Panc1 (cell line): ENCODE measurements at regions not wholly inside any gene's neighbourhood (a gene's known extent, or its start where the extent isn't known, plus 50 kb on each side); places are given as distances from the start of the nearest gene placed in this dataset.

Experiments
- ATAC-seq: fragments of 200-7000 bp; cut with Tn5 transposase; 2 replicates; pipeline ENCODE4 v1.9.1; 2020; ENCODE audit warnings: mild to moderate bottlenecking, moderate library complexity
- BruUV-seq: library from RNA; stranded (reverse); fragments of 400-500 nt; replicated peaks from 2 replicates; lab custom pipeline; 2021; lab: Mats Ljungman, UMichigan
- CTCF ChIA-PET: fragments of 300-600 bp; sonication (Branson Sonifier 250); formaldehyde crosslinking; loops from one replicate; lab custom pipeline; 2022; ENCODE audit warnings: antibody characterized with exemption; lab: Charles Lee
- POLR2A ChIA-PET: fragments of 300-600 bp; sonication (Branson Sonifier 250); formaldehyde crosslinking; loops from one replicate; lab custom pipeline; 2022; ENCODE audit warnings: antibody characterized with exemption; lab: Charles Lee
- DNase-seq: peaks from one replicate; pipeline ENCODE4 v3.0.0-alpha.2; 2010; ENCODE audit warnings: low read depth, low spot score
- H3K27ac ChIP-seq: 2 replicates; pipeline ENCODE4 v1.5.1; 2011; ENCODE audit warnings: mild to moderate bottlenecking, low read length, inconsistent platforms
- H3K27me3 ChIP-seq: fragments of 200-500 bp; sonication (Bioruptor generic); 2 replicates; pipeline ENCODE4 v1.6.0; 2014; ENCODE audit warnings: low read length, inconsistent platforms; ENCODE audit not compliant: control insufficient read depth, insufficient read depth
- H3K36me3 ChIP-seq: fragments of 200-500 bp; sonication (Bioruptor generic); 2 replicates; pipeline ENCODE4 v1.5.1; 2014; ENCODE audit warnings: inconsistent platforms, mild to moderate bottlenecking, low read length, moderate library complexity; ENCODE audit not compliant: control insufficient read depth, insufficient read depth
- H3K4me1 ChIP-seq: 2 replicates; pipeline ENCODE4 v1.5.1; 2011; ENCODE audit warnings: inconsistent platforms, mild to moderate bottlenecking, low read length, moderate library complexity; ENCODE audit not compliant: control insufficient read depth, insufficient read depth
- H3K4me3 ChIP-seq, 2 experiments: 2 replicates each; pipeline ENCODE4 v1.5.1; 2011 to 2012; ENCODE audit warnings: low read depth in 2 of 2, low read length in 2 of 2, mild to moderate bottlenecking in 2 of 2, inconsistent platforms in 1 of 2, moderate library complexity in 1 of 2
- H3K9me3 ChIP-seq: fragments of 200-500 bp; sonication (Bioruptor generic); 2 replicates; pipeline ENCODE4 v1.5.1; 2014; ENCODE audit warnings: low read depth, mild to moderate bottlenecking, inconsistent platforms, low read length, moderate library complexity; ENCODE audit not compliant: control insufficient read depth, insufficient read depth
- POLR2AphosphoS5 ChIP-seq: IDR thresholded peaks from 2 replicates; pipeline ENCODE4 v1.6.1; 2012; ENCODE audit warnings: mild to moderate bottlenecking, low read depth, low read length, moderate library complexity
- SIN3A ChIP-seq: IDR thresholded peaks from 2 replicates; pipeline ENCODE4 v1.6.1; 2012; ENCODE audit warnings: low read depth, mild to moderate bottlenecking, low read length, moderate library complexity, borderline replicate concordance; ENCODE audit not compliant: insufficient read depth
- TCF7L2 ChIP-seq: IDR thresholded peaks from 2 replicates; pipeline ENCODE4 v1.6.1; 2011; ENCODE audit warnings: mild to moderate bottlenecking, low read depth, low read length, inconsistent platforms
- in situ Hi-C: cut with HindIII; loops from 2 replicates; pipeline ENCODE4 v1.10.0; 2016; ENCODE audit warnings: low sequenced_read_pairs, low pct_unique_long_range_greater_than_20kb
- intact Hi-C: fragments of 100-400 bp; cut with micrococcal nuclease; formaldehyde crosslinking; loops from one replicate; pipeline ENCODE4 v1.10.0; 2022; ENCODE audit not compliant: unreplicated experiment
- TF ChIP-seq, protein P1 (sequence below), 2 experiments: IDR thresholded peaks; 2 replicates each; pipeline ENCODE4 v1.6.1; 2011 to 2012; ENCODE audit warnings: low read depth in 2 of 2, control low read depth in 1 of 2, low read length in 1 of 2, mild to moderate bottlenecking in 1 of 2, moderate library complexity in 1 of 2; ENCODE audit not compliant: insufficient read depth in 1 of 2
- TF ChIP-seq, protein P2 (sequence below): fragments of 450-650 bp; IDR thresholded peaks from 2 replicates; pipeline ENCODE4 v1.5.1; 2017; ENCODE audit warnings: mild to moderate bottlenecking

DNA sequence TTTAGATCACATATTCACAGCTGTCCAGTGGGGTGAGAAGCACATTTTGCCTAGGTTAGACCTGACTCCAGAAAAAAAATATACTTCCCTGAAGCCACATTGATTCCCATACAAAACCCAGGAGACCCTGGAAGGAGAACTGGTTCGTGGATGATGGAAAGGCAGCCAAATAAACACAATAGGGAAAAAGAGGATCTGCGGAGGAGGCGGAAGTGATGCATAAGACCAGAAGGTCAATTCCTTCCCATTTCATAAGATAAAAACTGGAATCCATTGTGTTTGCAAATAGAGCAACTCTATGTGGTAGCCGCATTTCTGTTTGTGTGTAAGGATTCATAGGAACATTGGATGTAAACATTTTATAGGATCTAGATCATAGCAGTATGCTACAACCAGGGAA, 781.9 kb upstream of the GRM7 start:
- H3K9me3 ChIP-seq = no peaks in the 10 kb centered on the region
- no peaks in the 10 kb centered on the region for H3K36me3 ChIP-seq
- TF ChIP-seq, protein P1, sequence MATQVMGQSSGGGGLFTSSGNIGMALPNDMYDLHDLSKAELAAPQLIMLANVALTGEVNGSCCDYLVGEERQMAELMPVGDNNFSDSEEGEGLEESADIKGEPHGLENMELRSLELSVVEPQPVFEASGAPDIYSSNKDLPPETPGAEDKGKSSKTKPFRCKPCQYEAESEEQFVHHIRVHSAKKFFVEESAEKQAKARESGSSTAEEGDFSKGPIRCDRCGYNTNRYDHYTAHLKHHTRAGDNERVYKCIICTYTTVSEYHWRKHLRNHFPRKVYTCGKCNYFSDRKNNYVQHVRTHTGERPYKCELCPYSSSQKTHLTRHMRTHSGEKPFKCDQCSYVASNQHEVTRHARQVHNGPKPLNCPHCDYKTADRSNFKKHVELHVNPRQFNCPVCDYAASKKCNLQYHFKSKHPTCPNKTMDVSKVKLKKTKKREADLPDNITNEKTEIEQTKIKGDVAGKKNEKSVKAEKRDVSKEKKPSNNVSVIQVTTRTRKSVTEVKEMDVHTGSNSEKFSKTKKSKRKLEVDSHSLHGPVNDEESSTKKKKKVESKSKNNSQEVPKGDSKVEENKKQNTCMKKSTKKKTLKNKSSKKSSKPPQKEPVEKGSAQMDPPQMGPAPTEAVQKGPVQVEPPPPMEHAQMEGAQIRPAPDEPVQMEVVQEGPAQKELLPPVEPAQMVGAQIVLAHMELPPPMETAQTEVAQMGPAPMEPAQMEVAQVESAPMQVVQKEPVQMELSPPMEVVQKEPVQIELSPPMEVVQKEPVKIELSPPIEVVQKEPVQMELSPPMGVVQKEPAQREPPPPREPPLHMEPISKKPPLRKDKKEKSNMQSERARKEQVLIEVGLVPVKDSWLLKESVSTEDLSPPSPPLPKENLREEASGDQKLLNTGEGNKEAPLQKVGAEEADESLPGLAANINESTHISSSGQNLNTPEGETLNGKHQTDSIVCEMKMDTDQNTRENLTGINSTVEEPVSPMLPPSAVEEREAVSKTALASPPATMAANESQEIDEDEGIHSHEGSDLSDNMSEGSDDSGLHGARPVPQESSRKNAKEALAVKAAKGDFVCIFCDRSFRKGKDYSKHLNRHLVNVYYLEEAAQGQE (IDR thresholded peaks at IDR 0.05; ENCODE audit: insufficient read depth in 1 of 2, low read depth in 2 of 2, low read length in 1 of 2) = no peak
- TF ChIP-seq POLR2AphosphoS5 = no peak
- TF ChIP-seq, protein P2, sequence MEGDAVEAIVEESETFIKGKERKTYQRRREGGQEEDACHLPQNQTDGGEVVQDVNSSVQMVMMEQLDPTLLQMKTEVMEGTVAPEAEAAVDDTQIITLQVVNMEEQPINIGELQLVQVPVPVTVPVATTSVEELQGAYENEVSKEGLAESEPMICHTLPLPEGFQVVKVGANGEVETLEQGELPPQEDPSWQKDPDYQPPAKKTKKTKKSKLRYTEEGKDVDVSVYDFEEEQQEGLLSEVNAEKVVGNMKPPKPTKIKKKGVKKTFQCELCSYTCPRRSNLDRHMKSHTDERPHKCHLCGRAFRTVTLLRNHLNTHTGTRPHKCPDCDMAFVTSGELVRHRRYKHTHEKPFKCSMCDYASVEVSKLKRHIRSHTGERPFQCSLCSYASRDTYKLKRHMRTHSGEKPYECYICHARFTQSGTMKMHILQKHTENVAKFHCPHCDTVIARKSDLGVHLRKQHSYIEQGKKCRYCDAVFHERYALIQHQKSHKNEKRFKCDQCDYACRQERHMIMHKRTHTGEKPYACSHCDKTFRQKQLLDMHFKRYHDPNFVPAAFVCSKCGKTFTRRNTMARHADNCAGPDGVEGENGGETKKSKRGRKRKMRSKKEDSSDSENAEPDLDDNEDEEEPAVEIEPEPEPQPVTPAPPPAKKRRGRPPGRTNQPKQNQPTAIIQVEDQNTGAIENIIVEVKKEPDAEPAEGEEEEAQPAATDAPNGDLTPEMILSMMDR = no peak
- ATAC-seq (no peak), DNase-seq (no peak)
- intact Hi-C loops = no loop called here
- in situ Hi-C loops = no loop called here
- no TSS peak for BruUV-seq
- no peak overlapping the region for H3K27ac ChIP-seq
- CTCF ChIA-PET = no interaction called here
- no peaks in the 10 kb centered on the region for H3K27me3 ChIP-seq
- no peak overlapping the region for H3K4me3 ChIP-seq
- POLR2A ChIA-PET = no interaction called here
- no peaks in the 10 kb centered on the region for H3K4me1 ChIP-seq

DNA sequence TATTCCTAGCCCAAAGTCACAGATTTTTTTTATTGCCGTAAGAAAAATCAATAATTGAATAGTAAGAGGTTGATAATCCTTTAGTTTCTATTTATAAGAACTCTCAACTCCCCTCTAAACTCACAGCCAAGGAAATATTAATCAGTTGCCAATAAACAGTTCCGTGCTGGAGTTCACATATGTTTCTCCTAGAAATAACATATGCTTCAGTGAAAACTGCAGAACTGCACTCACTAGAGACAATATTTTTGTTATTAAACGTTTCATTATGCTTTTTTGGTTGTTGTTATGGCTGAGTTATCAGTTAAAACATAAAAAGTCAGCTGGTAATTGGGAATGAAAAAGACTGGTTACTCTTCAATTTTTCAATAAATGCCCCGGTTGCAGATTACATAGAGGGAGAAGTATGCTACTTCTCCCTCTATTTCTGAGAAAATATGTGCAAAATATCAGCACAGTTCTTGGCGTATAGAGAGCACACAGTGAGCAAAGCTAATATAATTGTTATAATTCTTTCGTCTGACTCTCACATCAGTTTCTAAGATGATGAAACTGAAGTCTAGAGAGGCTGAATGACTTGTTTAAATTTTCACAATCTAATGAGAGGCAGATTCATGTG, 781.2 kb upstream of the GRM7 start:
- intact Hi-C loops = no loop called here
- in situ Hi-C loops = no loop called here
- POLR2A ChIA-PET = no interaction called here

More for the DNA sequence above, 781.2 kb upstream of the GRM7 start:
- Histone ChIP-seq H3K4me3 (no peak overlapping the region), H3K4me1 (no peaks in the 10 kb centered on the region), H3K9me3 (no peaks in the 10 kb centered on the region), H3K27me3 (no peaks in the 10 kb centered on the region), H3K27ac (no peak overlapping the region), H3K36me3 (no peaks in the 10 kb centered on the region)
- BruUV-seq = no TSS peak
- ATAC-seq (no peak), DNase-seq (no peak)
- CTCF ChIA-PET = no interaction called here
- TF ChIP-seq TCF7L2 = no peak
- TF ChIP-seq, protein P1 (IDR thresholded peaks at IDR 0.05; ENCODE audit: insufficient read depth in 1 of 2, low read depth in 2 of 2, low read length in 1 of 2) = no peak
- TF ChIP-seq, protein P2 = no peak
- TF ChIP-seq SIN3A = no peak
- no peak for TF ChIP-seq POLR2AphosphoS5
